ENCODE measurements at regions not wholly inside any gene's neighbourhood (a gene's known extent, or its start where the extent isn't known, plus 50 kb on each side); places are given as distances from the start of the nearest gene placed in this dataset.

- TF ChIP-seq EZH2 (IDR thresholded peaks at IDR 0.05; ENCODE audit: low read length) (no peak), CTCF (optimal IDR thresholded peaks at IDR 0.05 in 1 of 3, IDR thresholded peaks at IDR 0.05 in 1 of 3, conservative IDR thresholded peaks at IDR 0.05 in 1 of 3; ENCODE audit: extremely low read depth in 1 of 3, insufficient read depth in 2 of 3, low read length in 3 of 3) (no peak)
- H3K4me1 ChIP-seq (ENCODE audit: control insufficient read depth, extremely low read depth, insufficient read depth, low read length), result no peaks in the 10 kb centered on the region
- no peaks in the 10 kb centered on the region for H3K79me2 ChIP-seq (ENCODE audit: control insufficient read depth, insufficient read depth, low read length)
- H3K9me3 ChIP-seq (ENCODE audit: control insufficient read depth, low read depth, low read length), result no peaks in the 10 kb centered on the region
- dilution Hi-C loops (cut with MboI; ENCODE audit: extremely low pct_ligation_motif_present, low sequenced_read_pairs), result no loop called here
- FAIRE-seq, result no peak
- H3K9me1 ChIP-seq (ENCODE audit: control insufficient read depth, extremely low read depth, insufficient read depth, low read length), result no peaks in the 10 kb centered on the region
- H2AFZ ChIP-seq (ENCODE audit: control insufficient read depth, low read length), result no peak overlapping the region
- no peaks in the 10 kb centered on the region for H3K36me3 ChIP-seq (ENCODE audit: control insufficient read depth in 2 of 2, extremely low read depth in 1 of 2, insufficient read depth in 2 of 2, low read length in 2 of 2)
- no peak overlapping the region for H3K27ac ChIP-seq (ENCODE audit: control insufficient read depth, insufficient read depth, low read length)
- no peak for DNase-seq (ENCODE audit: low read depth, low spot score)
- no peaks in the 10 kb centered on the region for H4K20me1 ChIP-seq (ENCODE audit: control insufficient read depth, extremely low read depth, insufficient read depth, low read length)
- no peak overlapping the region for H3K9ac ChIP-seq (ENCODE audit: control insufficient read depth, extremely low read depth, insufficient read depth, low read length)
- no peaks in the 10 kb centered on the region for H3K27me3 ChIP-seq (ENCODE audit: control insufficient read depth, extremely low read depth, insufficient read depth, low read length)
- H3K4me3 ChIP-seq (ENCODE audit: control insufficient read depth in 2 of 3, extremely low read depth in 1 of 3, insufficient read depth in 2 of 3, low read depth in 1 of 3, low read length in 3 of 3), result no peak overlapping the region
- no peak overlapping the region for H3K4me2 ChIP-seq (ENCODE audit: control insufficient read depth, extremely low read depth, insufficient read depth, low read depth, low read length)
These were observed 204.1 kb upstream of the ANK2 start for GRCh38 chr4:112845386-112845785.

- H3K9ac ChIP-seq (ENCODE audit: control insufficient read depth, extremely low read depth, insufficient read depth, low read length), result no peak overlapping the region
- no peak overlapping the region for H3K4me3 ChIP-seq (ENCODE audit: control insufficient read depth in 2 of 3, extremely low read depth in 1 of 3, insufficient read depth in 2 of 3, low read depth in 1 of 3, low read length in 3 of 3)
- dilution Hi-C loops (cut with MboI; ENCODE audit: extremely low pct_ligation_motif_present, low sequenced_read_pairs), result no loop called here
- TF ChIP-seq EZH2 (IDR thresholded peaks at IDR 0.05; ENCODE audit: low read length) (no peak), CTCF (optimal IDR thresholded peaks at IDR 0.05 in 1 of 3, IDR thresholded peaks at IDR 0.05 in 1 of 3, conservative IDR thresholded peaks at IDR 0.05 in 1 of 3; ENCODE audit: extremely low read depth in 1 of 3, insufficient read depth in 2 of 3, low read length in 3 of 3) (no peak)
- no peaks in the 10 kb centered on the region for H3K4me1 ChIP-seq (ENCODE audit: control insufficient read depth, extremely low read depth, insufficient read depth, low read length)
- no peaks in the 10 kb centered on the region for H3K9me3 ChIP-seq (ENCODE audit: control insufficient read depth, low read depth, low read length)
- FAIRE-seq, result no peak
- H2AFZ ChIP-seq (ENCODE audit: control insufficient read depth, low read length), result no peak overlapping the region
- no peak overlapping the region for H3K4me2 ChIP-seq (ENCODE audit: control insufficient read depth, extremely low read depth, insufficient read depth, low read depth, low read length)
- H3K79me2 ChIP-seq (ENCODE audit: control insufficient read depth, insufficient read depth, low read length), result no peaks in the 10 kb centered on the region
- no peaks in the 10 kb centered on the region for H3K9me1 ChIP-seq (ENCODE audit: control insufficient read depth, extremely low read depth, insufficient read depth, low read length)
- no peaks in the 10 kb centered on the region for H3K36me3 ChIP-seq (ENCODE audit: control insufficient read depth in 2 of 2, extremely low read depth in 1 of 2, insufficient read depth in 2 of 2, low read length in 2 of 2)
- no peaks in the 10 kb centered on the region for H3K27me3 ChIP-seq (ENCODE audit: control insufficient read depth, extremely low read depth, insufficient read depth, low read length)
- DNase-seq (ENCODE audit: low read depth, low spot score), result no peak
- no peaks in the 10 kb centered on the region for H4K20me1 ChIP-seq (ENCODE audit: control insufficient read depth, extremely low read depth, insufficient read depth, low read length)
- no peak overlapping the region for H3K27ac ChIP-seq (ENCODE audit: control insufficient read depth, insufficient read depth, low read length)
These were observed 202.4 kb upstream of the ANK2 start for GRCh38 chr4:112847045-112847444.

Data from keratinocyte (primary cell).